Activated T-helper 17 cell treated with anti-CD3 and anti-CD28 coated beads, Interleukin-2, amount 50 U/mL, for 72 hours (primary cell): ENCODE measurements at regions not wholly inside any gene's neighbourhood (a gene's known extent, or its start where the extent isn't known, plus 50 kb on each side); places are given as distances from the start of the nearest gene placed in this dataset.
"Not testable (repeated sequence)": the region's sequence is repeated elsewhere in the genome, so short reads cannot be mapped to it uniquely, and the experiment has no call there.

Source experiments
- ATAC-seq: fragments of 150-1000 bp; cut with Tn5 transposase; replicated peaks from 2 replicates; pipeline ENCODE4 v1.10.0; 2021; ENCODE audit warnings: mild to moderate bottlenecking, moderate library complexity
- H3K27ac Mint-ChIP-seq: one replicate; pipeline ENCODE4 v1.8.0; 2022; ENCODE audit warnings: mixed read lengths
- H3K27me3 Mint-ChIP-seq: one replicate; pipeline ENCODE4 v1.8.0; 2022; ENCODE audit warnings: mixed read lengths
- H3K36me3 Mint-ChIP-seq: one replicate; pipeline ENCODE4 v1.8.0; 2022; ENCODE audit warnings: low read depth, mild to moderate bottlenecking, mixed read lengths
- H3K4me1 Mint-ChIP-seq: one replicate; pipeline ENCODE4 v1.8.0; 2022; ENCODE audit warnings: mixed read lengths
- H3K4me3 Mint-ChIP-seq: one replicate; pipeline ENCODE4 v1.8.0; 2022; ENCODE audit warnings: mild to moderate bottlenecking, mixed read lengths
- H3K9me3 Mint-ChIP-seq: one replicate; pipeline ENCODE4 v1.8.0; 2022; ENCODE audit warnings: mixed read lengths

GRCh38 chr5:74392711-74393351 is 247.7 kb downstream of the ENC1 start:
- H3K4me1 Mint-ChIP-seq, result no peaks in the 10 kb centered on the region
- no peak overlapping the region for H3K27ac Mint-ChIP-seq
- ATAC-seq, result no peak
- H3K9me3 Mint-ChIP-seq, result no peaks in the 10 kb centered on the region
- H3K27me3 Mint-ChIP-seq, result peaks cover 5% of the 10 kb centered on the region
- H3K36me3 Mint-ChIP-seq, result no peaks in the 10 kb centered on the region
- H3K4me3 Mint-ChIP-seq, result no peak overlapping the region

GRCh38 chr5:74391410-74391809 is 249.1 kb downstream of the ENC1 start:
- Mint-ChIP-seq H3K4me1 (no peaks in the 10 kb centered on the region), H3K4me3 (no peak overlapping the region), H3K9me3 (no peaks in the 10 kb centered on the region), H3K36me3 (no peaks in the 10 kb centered on the region), H3K27ac (no peak overlapping the region), H3K27me3 (peaks cover 5% of the 10 kb centered on the region)
- ATAC-seq, result no peak

GRCh38 chr5:74390822-74391221 is 249.7 kb downstream of the ENC1 start:
- Mint-ChIP-seq H3K4me1 (no peaks in the 10 kb centered on the region), H3K36me3 (no peaks in the 10 kb centered on the region), H3K9me3 (no peaks in the 10 kb centered on the region), H3K4me3 (no peak overlapping the region), H3K27ac (no peak overlapping the region), H3K27me3 (peaks cover 5% of the 10 kb centered on the region)
- no peak for ATAC-seq

- H3K36me3 Mint-ChIP-seq, result no peaks in the 10 kb centered on the region
Measured at GRCh38 chr5:74390306-74390637, 250.3 kb downstream of the ENC1 start.

GRCh38 chr5:74389531-74390305 is 250.8 kb downstream of the ENC1 start:
- no peaks in the 10 kb centered on the region for H3K9me3 Mint-ChIP-seq
- no peak for ATAC-seq
- H3K27ac Mint-ChIP-seq, result no peak overlapping the region
- no peaks in the 10 kb centered on the region for H3K4me1 Mint-ChIP-seq
- no peak overlapping the region for H3K4me3 Mint-ChIP-seq
- H3K36me3 Mint-ChIP-seq, result no peaks in the 10 kb centered on the region
- H3K27me3 Mint-ChIP-seq, result peaks cover 12% of the 10 kb centered on the region

More at GRCh38 chr5:74390306-74390637, 250.3 kb downstream of the ENC1 start:
- Mint-ChIP-seq H3K9me3 (no peaks in the 10 kb centered on the region), H3K4me3 (no peak overlapping the region), H3K27ac (no peak overlapping the region), H3K27me3 (peaks cover 8% of the 10 kb centered on the region), H3K4me1 (no peaks in the 10 kb centered on the region)
- no peak for ATAC-seq

- not testable (repeated sequence) for ATAC-seq
Measured at GRCh38 chr5:74388411-74388810, 252.1 kb downstream of the ENC1 start.

GRCh38 chr5:74386571-74387334 is 253.8 kb downstream of the ENC1 start:
- H3K4me1 Mint-ChIP-seq, result no peaks in the 10 kb centered on the region
- no peak for ATAC-seq
- peaks cover 14% of the 10 kb centered on the region for H3K27me3 Mint-ChIP-seq
- H3K27ac Mint-ChIP-seq, result no peak overlapping the region
- no peaks in the 10 kb centered on the region for H3K9me3 Mint-ChIP-seq
- no peak overlapping the region for H3K4me3 Mint-ChIP-seq
- H3K36me3 Mint-ChIP-seq, result no peaks in the 10 kb centered on the region

More at GRCh38 chr5:74388411-74388810, 252.1 kb downstream of the ENC1 start:
- not testable (repeated sequence) for H3K4me3 Mint-ChIP-seq, H3K27ac Mint-ChIP-seq, H3K36me3 Mint-ChIP-seq, H3K4me1 Mint-ChIP-seq, H3K9me3 Mint-ChIP-seq
- H3K27me3 Mint-ChIP-seq, result peaks cover 14% of the 10 kb centered on the region

- H3K4me1 Mint-ChIP-seq, result no peaks in the 10 kb centered on the region
- H3K9me3 Mint-ChIP-seq, result no peaks in the 10 kb centered on the region
- H3K36me3 Mint-ChIP-seq, result no peaks in the 10 kb centered on the region
Measured at GRCh38 chr5:74384851-74385250, 255.7 kb downstream of the ENC1 start.

GRCh38 chr5:74382987-74383593 is 257.4 kb downstream of the ENC1 start:
- H3K9me3 Mint-ChIP-seq, result no peaks in the 10 kb centered on the region
- no peak for ATAC-seq

More at GRCh38 chr5:74384851-74385250, 255.7 kb downstream of the ENC1 start:
- Mint-ChIP-seq H3K4me3 (no peak overlapping the region), H3K27ac (no peak overlapping the region), H3K27me3 (peaks cover 10% of the 10 kb centered on the region)
- ATAC-seq, result no peak

GRCh38 chr5:74382123-74382855 is 258.2 kb downstream of the ENC1 start:
- Mint-ChIP-seq H3K36me3 (no peaks in the 10 kb centered on the region), H3K27me3 (peaks cover 14% of the 10 kb centered on the region), H3K27ac (no peak overlapping the region), H3K4me3 (no peak overlapping the region), H3K9me3 (no peaks in the 10 kb centered on the region), H3K4me1 (no peaks in the 10 kb centered on the region)
- ATAC-seq, result no peak

More at GRCh38 chr5:74382987-74383593, 257.4 kb downstream of the ENC1 start:
- Mint-ChIP-seq H3K4me3 (no peak overlapping the region), H3K27me3 (peaks cover 14% of the 10 kb centered on the region), H3K4me1 (no peaks in the 10 kb centered on the region), H3K36me3 (no peaks in the 10 kb centered on the region), H3K27ac (no peak overlapping the region)

- no peak for ATAC-seq
- no peak overlapping the region for H3K4me3 Mint-ChIP-seq
- H3K27ac Mint-ChIP-seq, result no peak overlapping the region
- no peaks in the 10 kb centered on the region for H3K4me1 Mint-ChIP-seq
- no peaks in the 10 kb centered on the region for H3K36me3 Mint-ChIP-seq
- H3K27me3 Mint-ChIP-seq, result peaks cover 12% of the 10 kb centered on the region
- no peaks in the 10 kb centered on the region for H3K9me3 Mint-ChIP-seq
Measured at GRCh38 chr5:74380193-74380592, 260.3 kb downstream of the ENC1 start.

- H3K27ac Mint-ChIP-seq, result no peak overlapping the region
- H3K4me1 Mint-ChIP-seq, result no peaks in the 10 kb centered on the region
- no peaks in the 10 kb centered on the region for H3K9me3 Mint-ChIP-seq
- no peak overlapping the region for H3K4me3 Mint-ChIP-seq
- ATAC-seq, result no peak
- H3K36me3 Mint-ChIP-seq, result no peaks in the 10 kb centered on the region
- peaks cover 7% of the 10 kb centered on the region for H3K27me3 Mint-ChIP-seq
Measured at GRCh38 chr5:74378464-74378863, 262.1 kb downstream of the ENC1 start.

GRCh38 chr5:74376187-74376586 is 264.3 kb downstream of the ENC1 start:
- ATAC-seq, result no peak
- Mint-ChIP-seq H3K27me3 (peaks cover 7% of the 10 kb centered on the region), H3K9me3 (no peaks in the 10 kb centered on the region), H3K36me3 (no peaks in the 10 kb centered on the region), H3K4me3 (no peak overlapping the region), H3K4me1 (no peaks in the 10 kb centered on the region), H3K27ac (no peak overlapping the region)

GRCh38 chr5:74375271-74375670 is 265.3 kb downstream of the ENC1 start:
- Mint-ChIP-seq H3K4me1 (no peaks in the 10 kb centered on the region), H3K27me3 (peaks cover 7% of the 10 kb centered on the region), H3K27ac (no peak overlapping the region), H3K4me3 (no peak overlapping the region), H3K36me3 (no peaks in the 10 kb centered on the region), H3K9me3 (no peaks in the 10 kb centered on the region)
- ATAC-seq, result no peak
